DND-41 (cell line): ENCODE measurements at regions not wholly inside any gene's neighbourhood (a gene's known extent, or its start where the extent isn't known, plus 50 kb on each side); places are given as distances from the start of the nearest gene placed in this dataset.

Experiments
- EZH2 ChIP-seq: IDR thresholded peaks from 3 replicates; pipeline ENCODE4 v1.6.1; 2012; ENCODE audit warnings: borderline replicate concordance, low read depth, mild to moderate bottlenecking, moderate library complexity, low read length, inconsistent platforms; ENCODE audit not compliant: severe bottlenecking
- TF ChIP-seq, protein P1 (sequence below): IDR thresholded peaks from 2 replicates; pipeline ENCODE4 v1.5.1; 2012; ENCODE audit warnings: borderline replicate concordance, low read length, moderate library complexity, mild to moderate bottlenecking; ENCODE audit not compliant: poor library complexity, severe bottlenecking; ENCODE audit errors: extremely low read depth

- TF ChIP-seq, protein P1, sequence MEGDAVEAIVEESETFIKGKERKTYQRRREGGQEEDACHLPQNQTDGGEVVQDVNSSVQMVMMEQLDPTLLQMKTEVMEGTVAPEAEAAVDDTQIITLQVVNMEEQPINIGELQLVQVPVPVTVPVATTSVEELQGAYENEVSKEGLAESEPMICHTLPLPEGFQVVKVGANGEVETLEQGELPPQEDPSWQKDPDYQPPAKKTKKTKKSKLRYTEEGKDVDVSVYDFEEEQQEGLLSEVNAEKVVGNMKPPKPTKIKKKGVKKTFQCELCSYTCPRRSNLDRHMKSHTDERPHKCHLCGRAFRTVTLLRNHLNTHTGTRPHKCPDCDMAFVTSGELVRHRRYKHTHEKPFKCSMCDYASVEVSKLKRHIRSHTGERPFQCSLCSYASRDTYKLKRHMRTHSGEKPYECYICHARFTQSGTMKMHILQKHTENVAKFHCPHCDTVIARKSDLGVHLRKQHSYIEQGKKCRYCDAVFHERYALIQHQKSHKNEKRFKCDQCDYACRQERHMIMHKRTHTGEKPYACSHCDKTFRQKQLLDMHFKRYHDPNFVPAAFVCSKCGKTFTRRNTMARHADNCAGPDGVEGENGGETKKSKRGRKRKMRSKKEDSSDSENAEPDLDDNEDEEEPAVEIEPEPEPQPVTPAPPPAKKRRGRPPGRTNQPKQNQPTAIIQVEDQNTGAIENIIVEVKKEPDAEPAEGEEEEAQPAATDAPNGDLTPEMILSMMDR = no peak
- no peak for TF ChIP-seq EZH2
Measured at GRCh38 chr5:97547430-97547829, 364.4 kb upstream of the RIOK2 start.
